ENCODE measurements at regions not wholly inside any gene's neighbourhood (a gene's known extent, or its start where the extent isn't known, plus 50 kb on each side); places are given as distances from the start of the nearest gene placed in this dataset.

GRCh38 chr10:105549731-105550130 lies 908.6 kb downstream of the SORCS3 start:
- ChIA-PET POLR2A (no interaction called here), CTCF (no interaction called here)
- Mint-ChIP-seq H3K4me3 (no peak overlapping the region), H3K27me3 (no peaks in the 10 kb centered on the region), H3K4me1 (ENCODE audit: low read depth) (no peaks in the 10 kb centered on the region), H3K9me3 (no peaks in the 10 kb centered on the region), H3K27ac (no peak overlapping the region), H3K36me3 (ENCODE audit: low read depth) (no peaks in the 10 kb centered on the region)
- intact Hi-C loops (cut with micrococcal nuclease): no loop called here
- DNase-seq (no peak), ATAC-seq (no peak)
- TF ChIP-seq CTCF (IDR thresholded peaks at IDR 0.05): no peak

GRCh38 chr10:105545101-105545500 lies 904.0 kb downstream of the SORCS3 start:
- no peaks in the 10 kb centered on the region for H3K27me3 Mint-ChIP-seq
- ChIA-PET CTCF (no interaction called here), POLR2A (no interaction called here)
- no peak overlapping the region for H3K4me3 Mint-ChIP-seq
- no peak for DNase-seq
- no peak for ATAC-seq
- TF ChIP-seq CTCF (IDR thresholded peaks at IDR 0.05): no peak
- intact Hi-C loops (cut with micrococcal nuclease): no loop called here
- no peak overlapping the region for H3K27ac Mint-ChIP-seq
- no peaks in the 10 kb centered on the region for H3K36me3 Mint-ChIP-seq (ENCODE audit: low read depth)
- no peaks in the 10 kb centered on the region for H3K4me1 Mint-ChIP-seq (ENCODE audit: low read depth)
- H3K9me3 Mint-ChIP-seq: no peaks in the 10 kb centered on the region

- no peak overlapping the region for H3K4me3 Mint-ChIP-seq
- H3K9me3 Mint-ChIP-seq: no peaks in the 10 kb centered on the region
- ATAC-seq: no peak
- no peaks in the 10 kb centered on the region for H3K4me1 Mint-ChIP-seq (ENCODE audit: low read depth)
- no peaks in the 10 kb centered on the region for H3K27me3 Mint-ChIP-seq
- H3K36me3 Mint-ChIP-seq (ENCODE audit: low read depth): no peaks in the 10 kb centered on the region
- intact Hi-C loops (cut with micrococcal nuclease): no loop called here
- POLR2A ChIA-PET: no interaction called here
- H3K27ac Mint-ChIP-seq: no peak overlapping the region
- CTCF ChIA-PET: no interaction called here
- TF ChIP-seq CTCF (IDR thresholded peaks at IDR 0.05): no peak
- no peak for DNase-seq
Measured at GRCh38 chr10:105540381-105540780, 899.3 kb downstream of the SORCS3 start.

- intact Hi-C loops (cut with micrococcal nuclease): no loop called here
- Mint-ChIP-seq H3K9me3 (peaks cover 3% of the 10 kb centered on the region), H3K4me1 (ENCODE audit: low read depth) (no peaks in the 10 kb centered on the region), H3K27ac (no peak overlapping the region), H3K27me3 (no peaks in the 10 kb centered on the region), H3K4me3 (no peak overlapping the region), H3K36me3 (ENCODE audit: low read depth) (no peaks in the 10 kb centered on the region)
- TF ChIP-seq CTCF (IDR thresholded peaks at IDR 0.05): no peak
- POLR2A ChIA-PET: no interaction called here
- CTCF ChIA-PET: no interaction called here
- ATAC-seq (no peak), DNase-seq (no peak)
Measured at GRCh38 chr10:105538874-105539273, 897.8 kb downstream of the SORCS3 start.

GRCh38 chr10:105535478-105535877 lies 894.4 kb downstream of the SORCS3 start:
- POLR2A ChIA-PET: no interaction called here
- Mint-ChIP-seq H3K27me3 (no peaks in the 10 kb centered on the region), H3K27ac (no peak overlapping the region), H3K4me1 (ENCODE audit: low read depth) (no peaks in the 10 kb centered on the region), H3K36me3 (ENCODE audit: low read depth) (no peaks in the 10 kb centered on the region), H3K9me3 (peaks cover 12% of the 10 kb centered on the region), H3K4me3 (no peak overlapping the region)
- CTCF ChIA-PET: no interaction called here
- TF ChIP-seq CTCF (IDR thresholded peaks at IDR 0.05): no peak
- DNase-seq (no peak), ATAC-seq (no peak)
- intact Hi-C loops (cut with micrococcal nuclease): no loop called here
